ENCODE measurements at regions not wholly inside any gene's neighbourhood (a gene's known extent, or its start where the extent isn't known, plus 50 kb on each side); places are given as distances from the start of the nearest gene placed in this dataset.

GRCh38 chr4:100736641-100737451 lies 219.0 kb upstream of the EMCN start:
- no peak overlapping the region for H3K4me3 Mint-ChIP-seq
- peaks cover 3% of the 10 kb centered on the region for H3K4me1 Mint-ChIP-seq
- H3K9me3 Mint-ChIP-seq = peaks cover 12% of the 10 kb centered on the region
- no peak overlapping the region for H3K27ac Mint-ChIP-seq (ENCODE audit: unreplicated experiment)
- no peaks in the 10 kb centered on the region for H3K27me3 Mint-ChIP-seq (ENCODE audit: low read depth)
- no peak for TF ChIP-seq CTCF (conservative IDR thresholded peaks at IDR 0.05)
- DNase-seq (ENCODE audit: low read depth, low spot score) = no peak
- H3K36me3 Mint-ChIP-seq (ENCODE audit: low read depth) = peaks cover 4% of the 10 kb centered on the region

DNA sequence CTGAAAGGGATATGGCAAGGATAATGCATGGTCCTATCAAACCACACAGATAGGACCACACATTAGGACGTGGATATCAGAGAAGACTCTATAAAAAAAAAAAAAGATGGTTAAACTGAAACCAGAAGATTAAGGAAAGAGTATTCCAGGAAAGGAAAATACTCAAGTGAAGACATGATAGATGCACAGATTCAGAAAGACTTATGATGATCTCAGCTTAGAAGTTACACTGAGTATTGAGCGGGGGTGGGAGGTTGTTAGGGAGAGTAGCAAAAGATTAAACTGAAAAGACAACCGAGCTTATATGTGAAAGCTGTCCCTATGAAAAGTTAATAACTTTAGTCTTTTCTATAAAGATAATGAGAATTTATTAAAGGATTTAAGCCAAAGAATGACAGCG lies 211.0 kb upstream of the EMCN start:
- DNase-seq (ENCODE audit: low read depth, low spot score) = no peak
- no peak overlapping the region for H3K27ac Mint-ChIP-seq (ENCODE audit: unreplicated experiment)
- H3K36me3 Mint-ChIP-seq (ENCODE audit: low read depth) = no peaks in the 10 kb centered on the region
- no peak overlapping the region for H3K4me3 Mint-ChIP-seq
- H3K4me1 Mint-ChIP-seq = no peaks in the 10 kb centered on the region
- H3K9me3 Mint-ChIP-seq = peaks cover 8% of the 10 kb centered on the region
- TF ChIP-seq CTCF (conservative IDR thresholded peaks at IDR 0.05) = no peak
- H3K27me3 Mint-ChIP-seq (ENCODE audit: low read depth) = no peaks in the 10 kb centered on the region

- Mint-ChIP-seq H3K4me3 (no peak overlapping the region), H3K27me3 (ENCODE audit: low read depth) (no peaks in the 10 kb centered on the region), H3K4me1 (no peaks in the 10 kb centered on the region), H3K9me3 (peaks cover 4% of the 10 kb centered on the region), H3K36me3 (ENCODE audit: low read depth) (no peaks in the 10 kb centered on the region), H3K27ac (ENCODE audit: unreplicated experiment) (peak overlapping the region; percentile 5)
- DNase-seq (ENCODE audit: low read depth, low spot score) = no peak
- no peak for TF ChIP-seq CTCF (conservative IDR thresholded peaks at IDR 0.05)
Measured at GRCh38 chr4:100722866-100723459, 205.1 kb upstream of the EMCN start.

DNA sequence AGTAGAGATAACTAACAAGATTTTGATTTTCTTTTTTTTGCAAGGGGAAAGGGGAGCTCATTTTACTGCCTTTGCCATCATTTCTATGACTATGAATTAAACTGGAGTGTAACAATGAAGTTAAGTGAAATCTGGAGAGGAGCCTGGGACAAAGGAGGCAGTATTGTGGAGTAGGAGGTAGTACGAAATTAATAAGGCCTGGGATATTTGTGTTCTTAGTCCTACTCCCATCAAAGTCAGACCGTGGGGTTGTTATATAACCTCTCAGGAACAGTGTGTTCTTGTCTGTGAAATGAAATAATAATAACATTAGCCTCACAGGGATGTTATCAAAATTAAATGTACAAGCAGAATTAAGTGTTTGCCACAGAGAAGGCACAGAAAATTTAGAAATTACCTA lies 204.3 kb upstream of the EMCN start:
- TF ChIP-seq CTCF (conservative IDR thresholded peaks at IDR 0.05) = no peak
- DNase-seq (ENCODE audit: low read depth, low spot score) = no peak
- H3K4me1 Mint-ChIP-seq = no peaks in the 10 kb centered on the region
- H3K27ac Mint-ChIP-seq (ENCODE audit: unreplicated experiment) = no peak overlapping the region
- H3K27me3 Mint-ChIP-seq (ENCODE audit: low read depth) = no peaks in the 10 kb centered on the region
- H3K9me3 Mint-ChIP-seq = peaks cover 4% of the 10 kb centered on the region
- H3K4me3 Mint-ChIP-seq = no peak overlapping the region
- no peaks in the 10 kb centered on the region for H3K36me3 Mint-ChIP-seq (ENCODE audit: low read depth)

DNA sequence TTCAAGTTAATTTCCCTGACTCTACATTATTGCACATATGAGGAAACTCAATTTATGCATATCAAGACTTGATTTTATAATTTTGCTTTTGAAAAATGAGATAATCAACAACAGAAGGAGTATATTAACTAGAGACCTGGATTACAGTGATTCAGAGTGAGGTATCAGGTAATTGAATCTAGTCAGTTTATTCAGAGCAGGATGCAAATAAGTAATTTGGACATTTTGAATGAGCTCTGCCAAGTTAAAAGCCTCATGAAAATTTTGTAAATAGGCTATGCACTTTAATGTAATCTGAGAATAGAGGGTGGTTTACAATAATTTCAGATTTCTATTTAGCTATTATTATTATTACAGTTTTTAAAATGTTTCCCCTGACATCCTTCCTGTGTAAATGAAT lies 203.7 kb upstream of the EMCN start:
- no peaks in the 10 kb centered on the region for H3K27me3 Mint-ChIP-seq (ENCODE audit: low read depth)
- H3K9me3 Mint-ChIP-seq = peaks cover 4% of the 10 kb centered on the region
- no peak for TF ChIP-seq CTCF (conservative IDR thresholded peaks at IDR 0.05)

More for the DNA sequence above, 203.7 kb upstream of the EMCN start:
- no peak for DNase-seq (ENCODE audit: low read depth, low spot score)
- Mint-ChIP-seq H3K36me3 (ENCODE audit: low read depth) (no peaks in the 10 kb centered on the region), H3K27ac (ENCODE audit: unreplicated experiment) (no peak overlapping the region), H3K4me3 (no peak overlapping the region), H3K4me1 (no peaks in the 10 kb centered on the region)
